B cell (primary cell): ENCODE measurements at regions not wholly inside any gene's neighbourhood (a gene's known extent, or its start where the extent isn't known, plus 50 kb on each side); places are given as distances from the start of the nearest gene placed in this dataset.
"Not testable (repeated sequence)": the region's sequence is repeated elsewhere in the genome, so short reads cannot be mapped to it uniquely, and the experiment has no call there.

Experiments
- ATAC-seq: fragments of 200-7000 bp; cut with Tn5 transposase; one replicate; pipeline ENCODE4 v1.10.0; 2021; ENCODE audit warnings: low read depth, mild to moderate bottlenecking, moderate number of reproducible peaks, moderate library complexity
- CTCF ChIA-PET: fragments of 350-600 bp; sonication (Branson Sonifier 250); formaldehyde crosslinking; loops from one replicate; lab custom pipeline; 2021; ENCODE audit warnings: antibody characterized with exemption, inconsistent platforms; lab: Charles Lee
- POLR2A ChIA-PET: fragments of 350-600 bp; sonication (Branson Sonifier 250); formaldehyde crosslinking; loops from one replicate; lab custom pipeline; 2021; ENCODE audit warnings: antibody characterized with exemption; lab: Charles Lee
- DNase-seq: peaks from one replicate; pipeline ENCODE4 v3.0.0; 2013
- H2AFZ ChIP-seq: 2 replicates; pipeline ENCODE4 v1.6.1; 2012; ENCODE audit warnings: mild to moderate bottlenecking, low read depth, low read length; ENCODE audit not compliant: insufficient read depth, poor library complexity, severe bottlenecking
- H3K27ac ChIP-seq, 2 donors: 1 replicate in 1 of 2; 2 replicates in 1 of 2; pipeline ENCODE4 v1.5.1; 2012 to 2013; ENCODE audit warnings: low read length in 2 of 2, mild to moderate bottlenecking in 2 of 2, moderate library complexity in 1 of 2
- H3K27me3 ChIP-seq, 4 experiments: fragments of 200-600 bp in 1 of 4; sonication (generic) in 1 of 4; replicated peaks in 1 of 4; 1 replicate in 2 of 4; 2 replicates in 2 of 4; pipeline versions ENCODE4 v1.6.1 to v1.7.0; 2013 to 2016; ENCODE audit warnings: low read length in 3 of 4, mild to moderate bottlenecking in 2 of 4, mixed read lengths in 1 of 4, moderate library complexity in 1 of 4; ENCODE audit not compliant: insufficient read depth in 4 of 4, control insufficient read depth in 3 of 4; ENCODE audit errors: control extremely low read depth in 1 of 4
- H3K36me3 ChIP-seq, 2 experiments: replicated peaks in 1 of 2; 1 replicate in 1 of 2; 2 replicates in 1 of 2; pipeline versions ENCODE4 v1.6.1 to v1.7.1; 2013; ENCODE audit warnings: low read length in 1 of 2; ENCODE audit not compliant: insufficient read depth in 2 of 2, control insufficient read depth in 1 of 2; ENCODE audit errors: control extremely low read depth in 1 of 2, extremely low read depth in 1 of 2
- H3K4me1 ChIP-seq, 2 donors: fragments of 200-600 bp in 1 of 2; sonication (generic) in 1 of 2; 1 replicate in 1 of 2; 2 replicates in 1 of 2; pipeline versions ENCODE4 v1.5.1 to v1.6.1; 2013 to 2017; ENCODE audit warnings: low read length in 2 of 2; ENCODE audit not compliant: control insufficient read depth in 2 of 2, insufficient read depth in 2 of 2
- H3K4me2 ChIP-seq: replicated peaks from 2 replicates; pipeline ENCODE3; 2012; ENCODE audit warnings: mild to moderate bottlenecking, low read depth, low read length; ENCODE audit not compliant: poor library complexity, severe bottlenecking
- H3K4me3 ChIP-seq, 5 experiments: fragments of 200-600 bp in 1 of 5; sonication (generic) in 1 of 5; 1 replicate in 3 of 5; 2 replicates in 2 of 5; pipeline versions ENCODE4 v1.5.1 to v1.7.0; 2011 to 2016; ENCODE audit warnings: low read length in 4 of 5, mild to moderate bottlenecking in 4 of 5, low read depth in 2 of 5, control low read depth in 1 of 5, moderate library complexity in 1 of 5; ENCODE audit not compliant: insufficient read depth in 1 of 5; ENCODE audit errors: control extremely low read depth in 1 of 5, extremely low read depth in 1 of 5
- H3K79me2 ChIP-seq: fragments of 200-600 bp; sonication (generic); one replicate; pipeline ENCODE4 v1.6.0; 2016; ENCODE audit warnings: low read length; ENCODE audit not compliant: control insufficient read depth, insufficient read depth
- H3K9ac ChIP-seq: fragments of 200-600 bp; sonication (generic); 2 replicates; pipeline ENCODE4 v1.6.1; 2017; ENCODE audit warnings: mild to moderate bottlenecking, low read length, moderate library complexity
- H3K9me3 ChIP-seq, 3 donors: one replicate each; pipeline versions ENCODE4 v1.6.1 to v1.7.1; 2013; ENCODE audit warnings: low read length in 2 of 3; ENCODE audit not compliant: control insufficient read depth in 2 of 3, insufficient read depth in 1 of 3; ENCODE audit errors: control extremely low read depth in 1 of 3
- H4K20me1 ChIP-seq: 2 replicates; pipeline ENCODE4 v1.6.0; 2012; ENCODE audit warnings: mild to moderate bottlenecking, low read length; ENCODE audit not compliant: insufficient read depth, control insufficient read depth, poor library complexity, severe bottlenecking
- H3K27ac Mint-ChIP-seq: one replicate; pipeline ENCODE4 v1.8.0; 2021; ENCODE audit warnings: mixed read lengths
- H3K27me3 Mint-ChIP-seq: one replicate; pipeline ENCODE4 v1.8.0; 2021; ENCODE audit warnings: mixed read lengths
- H3K4me1 Mint-ChIP-seq: one replicate; pipeline ENCODE4 v1.8.0; 2021; ENCODE audit warnings: mixed read lengths
- H3K4me3 Mint-ChIP-seq: one replicate; pipeline ENCODE4 v1.8.0; 2021; ENCODE audit warnings: mixed read lengths
- H3K9me3 Mint-ChIP-seq: one replicate; pipeline ENCODE4 v1.8.0; 2022; ENCODE audit warnings: mixed read lengths; ENCODE audit not compliant: insufficient read depth
- EZH2 ChIP-seq: IDR thresholded peaks from 2 replicates; pipeline ENCODE4 v1.6.1; 2012; ENCODE audit warnings: borderline replicate concordance, low read depth, mild to moderate bottlenecking, moderate library complexity, low read length; ENCODE audit not compliant: insufficient read depth, poor library complexity, severe bottlenecking
- WGBS: methylation state at CpG from one replicate; pipeline ENCODE4 v1.1.5; 2013; ENCODE audit warnings: missing lambda C conversion rate; ENCODE audit not compliant: insufficient coverage; 5-methylcytosine and 5-hydroxymethylcytosine counted together
- intact Hi-C: fragments of 100-400 bp; cut with micrococcal nuclease; formaldehyde crosslinking; loops from one replicate; pipeline ENCODE4 v1.10.0; 2022
- TF ChIP-seq, protein P1 (sequence below): fragments of 200-600 bp; IDR thresholded peaks from one replicate; pipeline ENCODE4 v1.8.0; 2022; ENCODE audit warnings: antibody characterized with exemption, mild to moderate bottlenecking

DNA sequence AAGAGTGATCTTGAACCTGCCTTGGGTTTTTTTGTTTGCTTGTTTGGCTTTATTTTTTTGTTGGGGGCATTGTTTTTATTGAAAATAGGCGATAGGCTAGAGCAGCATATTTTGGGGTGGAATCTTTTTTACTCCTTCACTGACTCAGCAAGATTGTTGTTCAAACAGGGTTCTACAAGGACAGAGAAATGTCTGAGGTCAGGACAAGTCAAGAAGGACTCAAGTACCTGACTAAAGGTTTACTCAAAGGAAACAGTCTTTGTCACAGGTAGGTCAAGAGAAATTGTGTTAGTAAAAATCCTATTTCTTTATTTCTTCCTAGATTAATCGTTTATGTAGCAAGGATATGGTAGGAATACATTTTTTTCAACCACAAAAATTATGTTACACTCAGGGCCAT, 1564.0 kb upstream of the CDH9 start:
- no CpG with 5 or more reads among the region's 2 CpGs for WGBS

DNA sequence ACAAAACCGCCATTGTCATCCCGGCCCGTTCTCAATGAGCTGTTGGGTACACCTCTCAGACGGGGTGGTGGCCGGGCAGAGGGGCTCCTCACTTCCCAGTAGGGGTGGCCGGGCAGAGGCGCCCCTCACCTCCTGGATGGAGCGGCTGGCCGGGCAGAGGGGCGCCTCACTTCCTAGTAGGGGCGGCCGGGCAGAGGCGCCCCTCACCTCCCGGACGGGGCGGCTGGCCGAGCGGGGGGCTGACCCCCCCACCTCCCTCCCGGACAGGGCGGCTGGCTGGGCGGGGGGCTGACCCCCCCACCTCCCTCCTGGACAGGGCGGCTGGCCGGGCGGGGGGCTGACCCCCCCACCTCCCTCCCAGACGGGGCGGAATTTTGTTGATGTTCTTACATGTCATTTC, 1558.3 kb upstream of the CDH9 start:
- ATAC-seq, CTCF ChIA-PET, intact Hi-C loops, H3K4me1 ChIP-seq, H3K79me2 ChIP-seq, H3K27me3 Mint-ChIP-seq, H3K4me3 ChIP-seq, H3K36me3 ChIP-seq, H3K4me2 ChIP-seq, POLR2A ChIA-PET, H3K27ac ChIP-seq, H4K20me1 ChIP-seq, H3K4me1 Mint-ChIP-seq, H3K4me3 Mint-ChIP-seq, H3K9me3 ChIP-seq, H3K27me3 ChIP-seq, H2AFZ ChIP-seq, DNase-seq, H3K9me3 Mint-ChIP-seq, H3K9ac ChIP-seq, H3K27ac Mint-ChIP-seq: not testable (repeated sequence)
- WGBS = 88% methylated on average over 3 of the region's 26 CpGs

More for the DNA sequence above, 1564.0 kb upstream of the CDH9 start:
- Histone ChIP-seq H3K9ac (no peak overlapping the region), H3K27me3 (no peaks in the 10 kb centered on the region), H3K27ac (no peak overlapping the region), H2AFZ (no peak overlapping the region), H4K20me1 (no peaks in the 10 kb centered on the region), H3K79me2 (no peaks in the 10 kb centered on the region), H3K4me2 (no peak overlapping the region), H3K9me3 (peaks cover 0 to 9% (median 0%) of the 10 kb centered on the region in 3 donors), H3K4me1 (no peaks in the 10 kb centered on the region), H3K36me3 (no peaks in the 10 kb centered on the region), H3K4me3 (no peak overlapping the region)
- no peak for ATAC-seq
- ChIA-PET CTCF (no interaction called here), POLR2A (no interaction called here)
- no peak overlapping the region for H3K27ac Mint-ChIP-seq
- H3K27me3 Mint-ChIP-seq = no peaks in the 10 kb centered on the region
- intact Hi-C loops = no loop called here
- H3K4me3 Mint-ChIP-seq = no peak overlapping the region
- peaks cover 4% of the 10 kb centered on the region for H3K9me3 Mint-ChIP-seq
- DNase-seq = no peak
- TF ChIP-seq, protein P1, sequence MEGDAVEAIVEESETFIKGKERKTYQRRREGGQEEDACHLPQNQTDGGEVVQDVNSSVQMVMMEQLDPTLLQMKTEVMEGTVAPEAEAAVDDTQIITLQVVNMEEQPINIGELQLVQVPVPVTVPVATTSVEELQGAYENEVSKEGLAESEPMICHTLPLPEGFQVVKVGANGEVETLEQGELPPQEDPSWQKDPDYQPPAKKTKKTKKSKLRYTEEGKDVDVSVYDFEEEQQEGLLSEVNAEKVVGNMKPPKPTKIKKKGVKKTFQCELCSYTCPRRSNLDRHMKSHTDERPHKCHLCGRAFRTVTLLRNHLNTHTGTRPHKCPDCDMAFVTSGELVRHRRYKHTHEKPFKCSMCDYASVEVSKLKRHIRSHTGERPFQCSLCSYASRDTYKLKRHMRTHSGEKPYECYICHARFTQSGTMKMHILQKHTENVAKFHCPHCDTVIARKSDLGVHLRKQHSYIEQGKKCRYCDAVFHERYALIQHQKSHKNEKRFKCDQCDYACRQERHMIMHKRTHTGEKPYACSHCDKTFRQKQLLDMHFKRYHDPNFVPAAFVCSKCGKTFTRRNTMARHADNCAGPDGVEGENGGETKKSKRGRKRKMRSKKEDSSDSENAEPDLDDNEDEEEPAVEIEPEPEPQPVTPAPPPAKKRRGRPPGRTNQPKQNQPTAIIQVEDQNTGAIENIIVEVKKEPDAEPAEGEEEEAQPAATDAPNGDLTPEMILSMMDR = no peak
- TF ChIP-seq EZH2 = no peak
- H3K4me1 Mint-ChIP-seq = no peaks in the 10 kb centered on the region
